ENCODE measurements at regions not wholly inside any gene's neighbourhood (a gene's known extent, or its start where the extent isn't known, plus 50 kb on each side); places are given as distances from the start of the nearest gene placed in this dataset.

DNA sequence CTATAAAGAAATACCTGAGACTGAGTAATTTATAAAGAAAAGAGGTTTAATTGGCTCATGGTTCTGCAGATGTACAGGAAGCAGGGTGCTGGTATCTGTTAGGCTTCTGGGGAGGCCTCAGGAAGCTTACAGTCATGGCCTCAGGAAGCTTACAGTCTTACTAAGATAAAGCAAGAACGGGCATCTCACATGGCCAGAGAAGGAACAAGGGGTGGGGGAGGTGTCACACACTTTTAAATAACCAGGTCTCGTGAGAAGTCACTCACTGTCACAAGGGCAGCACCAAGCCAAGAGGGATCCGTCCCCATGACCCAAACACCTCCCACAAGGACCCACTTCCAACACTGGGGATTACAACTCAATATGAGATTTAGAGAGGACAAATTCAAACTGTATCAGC lies 192.8 kb upstream of the B3GAT1 start:
- 61 to 73% methylated on average over 3 of the region's 3 CpGs for WGBS, 2 donors
- H3K27me3 ChIP-seq: peaks cover 0 to 79% (median 17%) of the 10 kb centered on the region in 7 donors
- H3K27ac ChIP-seq: no peak overlapping the region
- no peaks in the 10 kb centered on the region for H3K4me1 ChIP-seq
- intact Hi-C loops (cut with DNase I): no loop called here
- H3K36me3 ChIP-seq: no peaks in the 10 kb centered on the region
- DNase-seq (no peak), ATAC-seq (no peak)
- H3K4me3 ChIP-seq: no peak overlapping the region
- peaks cover 0 to 6% (median 0%) of the 10 kb centered on the region in 11 donors for H3K9me3 ChIP-seq
- TF ChIP-seq, protein P1, sequence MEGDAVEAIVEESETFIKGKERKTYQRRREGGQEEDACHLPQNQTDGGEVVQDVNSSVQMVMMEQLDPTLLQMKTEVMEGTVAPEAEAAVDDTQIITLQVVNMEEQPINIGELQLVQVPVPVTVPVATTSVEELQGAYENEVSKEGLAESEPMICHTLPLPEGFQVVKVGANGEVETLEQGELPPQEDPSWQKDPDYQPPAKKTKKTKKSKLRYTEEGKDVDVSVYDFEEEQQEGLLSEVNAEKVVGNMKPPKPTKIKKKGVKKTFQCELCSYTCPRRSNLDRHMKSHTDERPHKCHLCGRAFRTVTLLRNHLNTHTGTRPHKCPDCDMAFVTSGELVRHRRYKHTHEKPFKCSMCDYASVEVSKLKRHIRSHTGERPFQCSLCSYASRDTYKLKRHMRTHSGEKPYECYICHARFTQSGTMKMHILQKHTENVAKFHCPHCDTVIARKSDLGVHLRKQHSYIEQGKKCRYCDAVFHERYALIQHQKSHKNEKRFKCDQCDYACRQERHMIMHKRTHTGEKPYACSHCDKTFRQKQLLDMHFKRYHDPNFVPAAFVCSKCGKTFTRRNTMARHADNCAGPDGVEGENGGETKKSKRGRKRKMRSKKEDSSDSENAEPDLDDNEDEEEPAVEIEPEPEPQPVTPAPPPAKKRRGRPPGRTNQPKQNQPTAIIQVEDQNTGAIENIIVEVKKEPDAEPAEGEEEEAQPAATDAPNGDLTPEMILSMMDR (IDR thresholded peaks at IDR 0.05): no peak

DNA sequence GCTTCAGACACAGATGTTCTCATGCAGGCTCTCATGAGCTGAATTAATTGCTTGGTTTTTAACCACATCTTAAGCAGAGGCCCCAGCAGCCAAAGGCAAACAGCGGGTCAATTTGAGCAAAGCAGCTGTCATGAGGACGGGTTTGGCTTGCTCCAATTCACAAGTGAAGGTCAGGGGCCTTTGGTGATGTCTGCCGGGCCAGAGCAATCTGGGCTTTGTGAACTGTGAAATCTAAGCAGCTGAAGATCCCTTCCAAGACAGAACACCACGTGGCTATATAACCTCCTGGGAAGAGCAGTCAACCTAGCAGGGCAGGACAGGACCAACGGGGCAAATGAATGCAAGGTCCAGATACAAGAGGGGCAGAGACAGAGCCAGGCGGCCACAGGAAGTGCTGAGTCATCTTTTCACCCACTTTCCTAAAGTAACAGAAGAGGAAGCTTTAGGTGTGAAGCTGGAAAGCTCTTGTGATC lies 187.3 kb upstream of the B3GAT1 start:
- intact Hi-C loops (cut with DNase I): no loop called here

DNA sequence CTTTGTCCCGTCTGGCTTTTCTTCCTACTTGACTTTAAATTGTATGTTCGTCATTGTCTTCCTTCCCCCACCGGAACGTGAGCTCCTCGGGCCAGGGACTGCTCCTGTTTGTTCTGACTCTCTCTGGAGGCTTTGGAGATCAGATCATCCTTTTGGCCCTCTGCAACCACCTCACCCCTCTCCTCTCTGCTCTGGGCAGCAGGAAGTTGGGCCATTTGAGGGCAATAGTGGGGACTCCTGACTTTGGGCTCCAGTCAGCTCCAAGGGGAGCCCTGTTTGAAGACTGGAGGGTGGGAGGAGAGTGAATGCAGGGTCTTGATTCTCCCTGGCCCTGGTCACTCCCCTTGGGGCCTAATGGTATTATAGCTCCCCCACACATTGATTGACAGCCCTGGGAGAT lies 186.3 kb upstream of the B3GAT1 start:
- Histone ChIP-seq H3K36me3 (no peaks in the 10 kb centered on the region), H3K4me3 (no peak overlapping the region), H3K27ac (no peak overlapping the region), H3K27me3 (peaks cover 0 to 75% (median 9%) of the 10 kb centered on the region in 7 donors), H3K4me1 (no peaks in the 10 kb centered on the region), H3K9me3 (peaks cover 0 to 3% (median 0%) of the 10 kb centered on the region in 11 donors)
- DNase-seq: no peak
- ATAC-seq: no peak
- intact Hi-C loops (cut with DNase I): no loop called here
- 77 to 82% methylated on average over 5 of the region's 5 CpGs for WGBS, 2 donors
- TF ChIP-seq, protein P1 (IDR thresholded peaks at IDR 0.05): no peak

More for the DNA sequence above, 187.3 kb upstream of the B3GAT1 start:
- TF ChIP-seq, protein P1 (IDR thresholded peaks at IDR 0.05): no peak
- 38 to 44% methylated on average over 6 of the region's 6 CpGs for WGBS, 2 donors
- DNase-seq (no peak), ATAC-seq (no peak)
- Histone ChIP-seq H3K36me3 (no peaks in the 10 kb centered on the region), H3K9me3 (no peaks in the 10 kb centered on the region), H3K27me3 (peaks cover 0 to 66% (median 9%) of the 10 kb centered on the region in 7 donors), H3K4me3 (no peak overlapping the region), H3K27ac (no peak overlapping the region), H3K4me1 (no peaks in the 10 kb centered on the region)

DNA sequence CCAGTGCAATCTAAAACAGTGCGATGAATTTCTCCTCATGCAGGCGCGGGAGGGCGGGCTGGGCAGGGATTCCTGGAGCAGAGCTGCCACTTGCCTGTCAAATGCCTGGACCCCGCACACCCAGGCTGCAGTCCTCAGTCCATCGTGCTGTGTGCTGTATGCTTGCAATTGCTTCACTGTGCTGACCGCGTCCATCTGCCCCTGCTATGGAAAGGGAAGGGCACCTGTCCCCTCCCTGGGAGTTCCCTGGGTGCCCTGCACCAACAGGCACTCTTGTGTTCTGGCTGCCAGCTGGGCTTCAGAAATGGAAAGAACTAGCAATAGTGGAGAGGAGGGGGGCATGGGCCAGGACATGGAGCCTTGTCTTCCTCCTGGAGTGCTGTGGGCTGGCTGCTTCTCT lies 185.4 kb upstream of the B3GAT1 start:
- no peaks in the 10 kb centered on the region for H3K36me3 ChIP-seq
- H3K27ac ChIP-seq: no peak overlapping the region
- peaks cover 0 to 13% (median 0%) of the 10 kb centered on the region in 11 donors for H3K9me3 ChIP-seq
- DNase-seq (no peak), ATAC-seq (no peak)
- WGBS, 2 donors: 92 to 94% methylated on average over 8 of the region's 8 CpGs
- TF ChIP-seq, protein P1 (IDR thresholded peaks at IDR 0.05): no peak
- intact Hi-C loops (cut with DNase I): no loop called here
- H3K4me3 ChIP-seq: no peak overlapping the region
- no peaks in the 10 kb centered on the region for H3K4me1 ChIP-seq
- peaks cover 0 to 74% (median 9%) of the 10 kb centered on the region in 7 donors for H3K27me3 ChIP-seq

Measured in heart right ventricle (tissue), 16 donors.